Panc1 (cell line): ENCODE measurements at regions not wholly inside any gene's neighbourhood (a gene's known extent, or its start where the extent isn't known, plus 50 kb on each side); places are given as distances from the start of the nearest gene placed in this dataset.

Source experiments
- ATAC-seq: fragments of 200-7000 bp; cut with Tn5 transposase; 2 replicates; pipeline ENCODE4 v1.9.1; 2020; ENCODE audit warnings: mild to moderate bottlenecking, moderate library complexity
- BruUV-seq: library from RNA; stranded (reverse); fragments of 400-500 nt; replicated peaks from 2 replicates; lab custom pipeline; 2021; lab: Mats Ljungman, UMichigan
- CTCF ChIA-PET: fragments of 300-600 bp; sonication (Branson Sonifier 250); formaldehyde crosslinking; loops from one replicate; lab custom pipeline; 2022; ENCODE audit warnings: antibody characterized with exemption; lab: Charles Lee
- POLR2A ChIA-PET: fragments of 300-600 bp; sonication (Branson Sonifier 250); formaldehyde crosslinking; loops from one replicate; lab custom pipeline; 2022; ENCODE audit warnings: antibody characterized with exemption; lab: Charles Lee
- DNase-seq: peaks from one replicate; pipeline ENCODE4 v3.0.0-alpha.2; 2010; ENCODE audit warnings: low read depth, low spot score
- H3K27ac ChIP-seq: 2 replicates; pipeline ENCODE4 v1.5.1; 2011; ENCODE audit warnings: mild to moderate bottlenecking, low read length, inconsistent platforms
- H3K27me3 ChIP-seq: fragments of 200-500 bp; sonication (Bioruptor generic); 2 replicates; pipeline ENCODE4 v1.6.0; 2014; ENCODE audit warnings: low read length, inconsistent platforms; ENCODE audit not compliant: control insufficient read depth, insufficient read depth
- H3K36me3 ChIP-seq: fragments of 200-500 bp; sonication (Bioruptor generic); 2 replicates; pipeline ENCODE4 v1.5.1; 2014; ENCODE audit warnings: inconsistent platforms, mild to moderate bottlenecking, low read length, moderate library complexity; ENCODE audit not compliant: control insufficient read depth, insufficient read depth
- H3K4me1 ChIP-seq: 2 replicates; pipeline ENCODE4 v1.5.1; 2011; ENCODE audit warnings: inconsistent platforms, mild to moderate bottlenecking, low read length, moderate library complexity; ENCODE audit not compliant: control insufficient read depth, insufficient read depth
- H3K4me3 ChIP-seq, 2 experiments: 2 replicates each; pipeline ENCODE4 v1.5.1; 2011 to 2012; ENCODE audit warnings: low read depth in 2 of 2, low read length in 2 of 2, mild to moderate bottlenecking in 2 of 2, inconsistent platforms in 1 of 2, moderate library complexity in 1 of 2
- H3K9me3 ChIP-seq: fragments of 200-500 bp; sonication (Bioruptor generic); 2 replicates; pipeline ENCODE4 v1.5.1; 2014; ENCODE audit warnings: low read depth, mild to moderate bottlenecking, inconsistent platforms, low read length, moderate library complexity; ENCODE audit not compliant: control insufficient read depth, insufficient read depth
- CTCF ChIP-seq: fragments of 450-650 bp; IDR thresholded peaks from 2 replicates; pipeline ENCODE4 v1.5.1; 2017; ENCODE audit warnings: mild to moderate bottlenecking
- POLR2AphosphoS5 ChIP-seq: IDR thresholded peaks from 2 replicates; pipeline ENCODE4 v1.6.1; 2012; ENCODE audit warnings: mild to moderate bottlenecking, low read depth, low read length, moderate library complexity
- REST ChIP-seq, 2 experiments: IDR thresholded peaks; 2 replicates each; pipeline ENCODE4 v1.6.1; 2011 to 2012; ENCODE audit warnings: low read depth in 2 of 2, control low read depth in 1 of 2, low read length in 1 of 2, mild to moderate bottlenecking in 1 of 2, moderate library complexity in 1 of 2; ENCODE audit not compliant: insufficient read depth in 1 of 2
- SIN3A ChIP-seq: IDR thresholded peaks from 2 replicates; pipeline ENCODE4 v1.6.1; 2012; ENCODE audit warnings: low read depth, mild to moderate bottlenecking, low read length, moderate library complexity, borderline replicate concordance; ENCODE audit not compliant: insufficient read depth
- TCF7L2 ChIP-seq: IDR thresholded peaks from 2 replicates; pipeline ENCODE4 v1.6.1; 2011; ENCODE audit warnings: mild to moderate bottlenecking, low read depth, low read length, inconsistent platforms
- in situ Hi-C: cut with HindIII; loops from 2 replicates; pipeline ENCODE4 v1.10.0; 2016; ENCODE audit warnings: low sequenced_read_pairs, low pct_unique_long_range_greater_than_20kb
- intact Hi-C: fragments of 100-400 bp; cut with micrococcal nuclease; formaldehyde crosslinking; loops from one replicate; pipeline ENCODE4 v1.10.0; 2022; ENCODE audit not compliant: unreplicated experiment

- CTCF ChIA-PET = no interaction called here
- H3K4me3 ChIP-seq = no peak overlapping the region
- TF ChIP-seq REST (IDR thresholded peaks at IDR 0.05; ENCODE audit: insufficient read depth in 1 of 2, low read depth in 2 of 2, low read length in 1 of 2) (no peak), SIN3A (no peak)
- POLR2A ChIA-PET = no interaction called here
- no peaks in the 10 kb centered on the region for H3K27me3 ChIP-seq
- BruUV-seq = no TSS peak
- DNase-seq (no peak), ATAC-seq (no peak)
- intact Hi-C loops = loop anchor here (5.0 kb wide), 1 partner anchor 53 kb away; no protein-coding TSS in a partner anchor
- H3K9me3 ChIP-seq = no peaks in the 10 kb centered on the region
- peaks cover 27% of the 10 kb centered on the region for H3K4me1 ChIP-seq
- no peaks in the 10 kb centered on the region for H3K36me3 ChIP-seq
- in situ Hi-C loops = no loop called here
- H3K27ac ChIP-seq = peak overlapping the region; percentile 9; the same call in 1 of the 2 replicates
These were observed 56.2 kb upstream of the HES1 start for GRCh38 chr3:194079702-194080172.

GRCh38 chr3:194080436-194080835 is 55.5 kb upstream of the HES1 start:
- Histone ChIP-seq H3K36me3 (no peaks in the 10 kb centered on the region), H3K27me3 (no peaks in the 10 kb centered on the region), H3K4me3 (no peak overlapping the region), H3K27ac (no peak overlapping the region; the same call in 1 of the 2 replicates), H3K4me1 (peaks cover 20% of the 10 kb centered on the region), H3K9me3 (no peaks in the 10 kb centered on the region)
- no peak for TF ChIP-seq POLR2AphosphoS5
- no peak for TF ChIP-seq SIN3A
- no peak for TF ChIP-seq TCF7L2
- TF ChIP-seq CTCF = no peak
- no peak for TF ChIP-seq REST (IDR thresholded peaks at IDR 0.05; ENCODE audit: insufficient read depth in 1 of 2, low read depth in 2 of 2, low read length in 1 of 2)
- intact Hi-C loops = no loop called here
- no peak for DNase-seq
- CTCF ChIA-PET = no interaction called here
- in situ Hi-C loops = no loop called here
- no TSS peak for BruUV-seq
- POLR2A ChIA-PET = no interaction called here
- no peak for ATAC-seq
